ENCODE measurements at regions not wholly inside any gene's neighbourhood (a gene's known extent, or its start where the extent isn't known, plus 50 kb on each side); places are given as distances from the start of the nearest gene placed in this dataset.

- no peak for TF ChIP-seq SUZ12 (IDR thresholded peaks at IDR 0.05; ENCODE audit: extremely low read depth, insufficient read depth, insufficient read length)
- TF ChIP-seq YY1 (IDR thresholded peaks at IDR 0.05; ENCODE audit: insufficient read depth, insufficient read length) = no peak
- no peak for TF ChIP-seq ZNF274 (IDR thresholded peaks at IDR 0.05; ENCODE audit: low read depth, low read length)
Measured at GRCh38 chr14:105917933-105918436, 391.6 kb downstream of the TMEM121 start.

Data from NT2/D1 (cell line).